GM12878 (cell line): ENCODE measurements at regions not wholly inside any gene's neighbourhood (a gene's known extent, or its start where the extent isn't known, plus 50 kb on each side); places are given as distances from the start of the nearest gene placed in this dataset.

Experiments used
- LARP7 ChIP-seq: fragments of 450-650 bp; IDR thresholded peaks from 2 replicates; pipeline ENCODE4 v1.6.1; 2017; ENCODE audit warnings: mild to moderate bottlenecking
- TF ChIP-seq, protein P1 (sequence below): IDR thresholded peaks from 2 replicates; pipeline ENCODE4 v1.6.1; 2011; ENCODE audit warnings: low read depth, mild to moderate bottlenecking, low read length, moderate library complexity, borderline replicate concordance; ENCODE audit errors: extremely low read depth

GRCh38 chr1:90317628-90318027 lies 322.7 kb downstream of the ZNF326 start:
- TF ChIP-seq LARP7 = no peak
- TF ChIP-seq, protein P1, sequence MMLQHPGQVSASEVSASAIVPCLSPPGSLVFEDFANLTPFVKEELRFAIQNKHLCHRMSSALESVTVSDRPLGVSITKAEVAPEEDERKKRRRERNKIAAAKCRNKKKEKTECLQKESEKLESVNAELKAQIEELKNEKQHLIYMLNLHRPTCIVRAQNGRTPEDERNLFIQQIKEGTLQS = no peak
